Activated T-helper 2 cell treated with anti-CD3 and anti-CD28 coated beads, Interferon-gamma antibody, Interleukin-2, Interleukin-4, amounts not matched to agents 10 μg/mL and 5 μg/mL and 100 μg/mL, durations not matched to agents 14 hours and 24 hours and 36 hours (primary cell): ENCODE measurements at regions not wholly inside any gene's neighbourhood (a gene's known extent, or its start where the extent isn't known, plus 50 kb on each side); places are given as distances from the start of the nearest gene placed in this dataset.

Experiments used
- DNase-seq: peaks from one replicate; pipeline ENCODE4 v3.0.0; 2021; ENCODE audit warnings: low spot score
- H3K27ac Mint-ChIP-seq: one replicate; pipeline ENCODE4 v1.8.0; 2021; ENCODE audit warnings: mixed read lengths
- H3K27me3 Mint-ChIP-seq: one replicate; pipeline ENCODE4 v1.8.0; 2021; ENCODE audit warnings: low read depth, mixed read lengths
- H3K36me3 Mint-ChIP-seq: one replicate; pipeline ENCODE4 v1.8.0; 2021; ENCODE audit warnings: low read depth, mixed read lengths
- H3K4me1 Mint-ChIP-seq: one replicate; pipeline ENCODE4 v1.8.0; 2021; ENCODE audit warnings: low read depth, mixed read lengths
- H3K4me3 Mint-ChIP-seq: one replicate; pipeline ENCODE4 v1.8.0; 2021; ENCODE audit warnings: low read depth, mild to moderate bottlenecking, moderate library complexity, mixed read lengths
- H3K9me3 Mint-ChIP-seq: one replicate; pipeline ENCODE4 v1.8.0; 2021; ENCODE audit warnings: mixed read lengths
- intact Hi-C: fragments of 100-400 bp; cut with micrococcal nuclease; formaldehyde crosslinking; loops from one replicate; pipeline ENCODE4 v1.15.1; 2023

- H3K9me3 Mint-ChIP-seq = peaks cover 10% of the 10 kb centered on the region
- intact Hi-C loops = no loop called here
- H3K4me1 Mint-ChIP-seq = no peaks in the 10 kb centered on the region
- H3K27me3 Mint-ChIP-seq = no peaks in the 10 kb centered on the region
- no peak for DNase-seq
- H3K4me3 Mint-ChIP-seq = no peak overlapping the region
- H3K36me3 Mint-ChIP-seq = no peaks in the 10 kb centered on the region
- no peak overlapping the region for H3K27ac Mint-ChIP-seq
Measured at GRCh38 chr15:47292638-47293190, 424.6 kb upstream of the SEMA6D start.

GRCh38 chr15:47293466-47294162 lies 423.7 kb upstream of the SEMA6D start:
- intact Hi-C loops = no loop called here
- Mint-ChIP-seq H3K4me1 (no peaks in the 10 kb centered on the region), H3K36me3 (no peaks in the 10 kb centered on the region), H3K9me3 (peaks cover 10% of the 10 kb centered on the region), H3K27me3 (no peaks in the 10 kb centered on the region), H3K4me3 (no peak overlapping the region), H3K27ac (no peak overlapping the region)
- DNase-seq = no peak

GRCh38 chr15:47294765-47295259 lies 422.5 kb upstream of the SEMA6D start:
- intact Hi-C loops = no loop called here
- Mint-ChIP-seq H3K36me3 (no peaks in the 10 kb centered on the region), H3K9me3 (peaks cover 10% of the 10 kb centered on the region), H3K4me1 (no peaks in the 10 kb centered on the region), H3K4me3 (no peak overlapping the region), H3K27ac (no peak overlapping the region), H3K27me3 (no peaks in the 10 kb centered on the region)
- DNase-seq = no peak

GRCh38 chr15:47296881-47297280 lies 420.4 kb upstream of the SEMA6D start:
- no peaks in the 10 kb centered on the region for H3K27me3 Mint-ChIP-seq
- H3K36me3 Mint-ChIP-seq = no peaks in the 10 kb centered on the region
- H3K4me3 Mint-ChIP-seq = no peak overlapping the region
- peaks cover 10% of the 10 kb centered on the region for H3K9me3 Mint-ChIP-seq
- H3K4me1 Mint-ChIP-seq = no peaks in the 10 kb centered on the region
- no peak for DNase-seq
- H3K27ac Mint-ChIP-seq = no peak overlapping the region
- intact Hi-C loops = no loop called here

DNA sequence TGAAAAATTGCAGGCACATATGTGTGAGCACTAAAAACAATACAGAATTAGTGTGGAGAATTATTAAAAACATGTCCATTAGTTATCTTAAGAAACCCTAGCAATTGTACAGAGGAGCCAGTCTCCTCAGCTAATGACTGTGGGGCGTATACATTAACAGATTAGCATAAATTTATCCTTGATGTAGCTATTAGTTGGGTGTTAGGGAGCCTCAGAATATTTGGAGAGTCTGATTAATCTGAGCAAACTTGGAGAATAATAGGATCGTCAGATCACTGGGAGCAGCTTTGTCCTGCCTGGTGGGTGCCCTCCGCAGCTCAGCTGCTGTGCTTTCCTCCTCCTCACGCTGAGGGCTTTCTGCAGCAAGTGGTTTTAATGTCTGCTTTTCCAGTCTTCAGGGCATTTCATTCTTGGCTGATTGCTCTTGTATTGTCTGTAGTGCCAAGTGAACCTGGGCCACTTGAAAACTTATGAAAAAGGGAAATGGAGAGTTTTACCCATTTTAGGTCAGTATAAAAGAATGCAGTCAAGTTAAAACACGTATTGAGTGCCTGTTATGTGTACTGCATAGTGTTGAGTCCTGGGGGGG lies 417.4 kb upstream of the SEMA6D start:
- Mint-ChIP-seq H3K4me1 (no peaks in the 10 kb centered on the region), H3K36me3 (no peaks in the 10 kb centered on the region), H3K27me3 (no peaks in the 10 kb centered on the region), H3K9me3 (peaks cover 17% of the 10 kb centered on the region), H3K4me3 (no peak overlapping the region), H3K27ac (no peak overlapping the region)
- intact Hi-C loops = no loop called here
- DNase-seq = no peak

DNA sequence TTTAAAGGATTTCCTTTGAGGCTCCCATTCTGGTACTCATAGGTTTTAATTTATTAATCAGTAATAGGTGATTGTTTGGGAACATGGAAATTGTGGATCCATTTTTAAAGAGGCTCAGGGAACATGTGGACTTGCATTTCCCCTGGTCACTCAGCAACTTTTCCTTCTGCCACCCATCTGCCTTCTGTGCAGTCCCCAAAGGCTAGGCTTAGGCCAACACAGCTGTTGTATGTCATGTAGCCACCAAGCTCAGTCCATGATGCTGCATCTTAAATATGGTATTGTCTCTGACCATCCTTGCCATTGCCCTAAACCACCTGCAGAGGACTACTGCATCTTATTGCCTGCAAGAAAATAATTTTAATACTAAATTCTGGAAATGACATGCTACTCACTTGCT lies 416.7 kb upstream of the SEMA6D start:
- no peaks in the 10 kb centered on the region for H3K4me1 Mint-ChIP-seq
- no peaks in the 10 kb centered on the region for H3K27me3 Mint-ChIP-seq
- intact Hi-C loops = no loop called here
- DNase-seq = no peak
- no peak overlapping the region for H3K27ac Mint-ChIP-seq
- H3K36me3 Mint-ChIP-seq = no peaks in the 10 kb centered on the region
- no peak overlapping the region for H3K4me3 Mint-ChIP-seq
- peaks cover 17% of the 10 kb centered on the region for H3K9me3 Mint-ChIP-seq

GRCh38 chr15:47301481-47301880 lies 415.8 kb upstream of the SEMA6D start:
- H3K4me1 Mint-ChIP-seq = no peaks in the 10 kb centered on the region
- intact Hi-C loops = no loop called here
- no peaks in the 10 kb centered on the region for H3K36me3 Mint-ChIP-seq
- H3K27me3 Mint-ChIP-seq = no peaks in the 10 kb centered on the region
- no peak overlapping the region for H3K27ac Mint-ChIP-seq
- H3K4me3 Mint-ChIP-seq = no peak overlapping the region
- no peak for DNase-seq
- peaks cover 17% of the 10 kb centered on the region for H3K9me3 Mint-ChIP-seq

- Mint-ChIP-seq H3K9me3 (peaks cover 7% of the 10 kb centered on the region), H3K27me3 (no peaks in the 10 kb centered on the region), H3K36me3 (no peaks in the 10 kb centered on the region), H3K27ac (no peak overlapping the region), H3K4me3 (no peak overlapping the region), H3K4me1 (no peaks in the 10 kb centered on the region)
- no peak for DNase-seq
- intact Hi-C loops = no loop called here
Measured at GRCh38 chr15:47304656-47305055, 412.6 kb upstream of the SEMA6D start.

GRCh38 chr15:47312161-47312560 lies 405.1 kb upstream of the SEMA6D start:
- no peaks in the 10 kb centered on the region for H3K36me3 Mint-ChIP-seq
- H3K4me3 Mint-ChIP-seq = no peak overlapping the region
- no peak for DNase-seq
- intact Hi-C loops = no loop called here
- no peak overlapping the region for H3K27ac Mint-ChIP-seq
- H3K27me3 Mint-ChIP-seq = no peaks in the 10 kb centered on the region
- H3K9me3 Mint-ChIP-seq = peaks cover 17% of the 10 kb centered on the region
- no peaks in the 10 kb centered on the region for H3K4me1 Mint-ChIP-seq

DNA sequence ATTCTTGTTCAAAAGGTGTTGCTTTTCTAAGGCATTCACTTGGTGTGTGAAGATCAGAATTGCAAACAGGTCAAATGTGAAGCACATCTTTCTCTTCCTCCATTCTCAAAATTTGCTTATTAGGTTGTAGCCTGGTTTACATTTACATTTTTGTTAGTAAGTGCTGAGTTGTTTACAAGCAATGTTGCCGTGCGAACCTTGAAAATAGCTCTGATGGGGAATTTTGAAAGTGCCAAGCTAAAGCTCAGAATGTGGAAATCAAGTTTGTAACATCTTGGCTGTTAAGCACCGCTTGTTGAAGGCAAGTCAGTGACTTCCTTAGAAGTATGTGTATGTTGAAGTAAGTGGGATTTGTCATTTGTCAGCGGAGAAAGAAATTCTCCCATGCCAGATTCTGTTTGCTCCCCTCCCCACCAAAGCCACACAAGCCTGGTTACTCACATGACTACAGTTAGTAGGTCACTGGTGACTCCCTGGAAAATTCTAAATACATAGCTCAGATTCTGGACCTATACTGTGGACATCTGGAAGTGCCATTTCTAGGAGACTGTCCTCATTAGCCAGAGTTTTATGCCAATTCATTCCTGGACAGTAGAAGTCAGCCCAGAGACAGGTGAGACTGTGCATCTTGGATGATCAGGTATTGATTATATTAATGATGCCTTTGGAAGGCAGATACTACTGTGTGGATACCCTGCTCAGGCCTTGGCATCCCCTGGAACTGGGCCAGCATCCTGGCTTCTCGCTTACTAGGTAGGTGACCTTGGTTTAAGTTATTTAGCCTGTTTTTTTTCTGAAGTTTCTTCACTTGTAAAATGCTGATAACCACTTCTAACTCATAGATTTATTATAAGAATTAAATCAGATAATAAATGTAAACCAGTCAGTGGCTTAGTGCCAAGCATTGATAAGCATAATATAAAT lies 390.6 kb upstream of the SEMA6D start:
- H3K4me3 Mint-ChIP-seq = no peak overlapping the region
- no peak for DNase-seq
- H3K36me3 Mint-ChIP-seq = no peaks in the 10 kb centered on the region
- no peaks in the 10 kb centered on the region for H3K27me3 Mint-ChIP-seq
- no peak overlapping the region for H3K27ac Mint-ChIP-seq
- no peaks in the 10 kb centered on the region for H3K4me1 Mint-ChIP-seq
- peaks cover 9% of the 10 kb centered on the region for H3K9me3 Mint-ChIP-seq
- intact Hi-C loops = no loop called here

- Mint-ChIP-seq H3K36me3 (no peaks in the 10 kb centered on the region), H3K27me3 (no peaks in the 10 kb centered on the region)
Measured at GRCh38 chr15:47331829-47332393, 385.4 kb upstream of the SEMA6D start.

GRCh38 chr15:47332481-47332880 lies 384.8 kb upstream of the SEMA6D start:
- intact Hi-C loops = no loop called here
- no peaks in the 10 kb centered on the region for H3K36me3 Mint-ChIP-seq
- H3K27me3 Mint-ChIP-seq = no peaks in the 10 kb centered on the region
- no peak overlapping the region for H3K27ac Mint-ChIP-seq
- H3K4me3 Mint-ChIP-seq = no peak overlapping the region
- H3K9me3 Mint-ChIP-seq = peaks cover 15% of the 10 kb centered on the region
- no peaks in the 10 kb centered on the region for H3K4me1 Mint-ChIP-seq
- DNase-seq = no peak

More at GRCh38 chr15:47331829-47332393, 385.4 kb upstream of the SEMA6D start:
- intact Hi-C loops = no loop called here
- no peak for DNase-seq
- Mint-ChIP-seq H3K27ac (no peak overlapping the region), H3K4me3 (no peak overlapping the region), H3K9me3 (peaks cover 15% of the 10 kb centered on the region), H3K4me1 (no peaks in the 10 kb centered on the region)
